Rectal smooth muscle tissue (tissue), 1 donor: ENCODE measurements at regions not wholly inside any gene's neighbourhood (a gene's known extent, or its start where the extent isn't known, plus 50 kb on each side); places are given as distances from the start of the nearest gene placed in this dataset.
A peak's percentile ranks its signal among the peaks of the same experiment; 100 is the strongest.

Source experiments
- H3K27ac ChIP-seq: one replicate; pipeline ENCODE4 v1.7.0; 2013; ENCODE audit warnings: low read depth, low read length, inconsistent platforms
- H3K27me3 ChIP-seq: one replicate; pipeline ENCODE4 v1.7.0; 2013; ENCODE audit warnings: low read length; ENCODE audit not compliant: control insufficient read depth, insufficient read depth
- H3K36me3 ChIP-seq: one replicate; pipeline ENCODE4 v1.7.0; 2013; ENCODE audit warnings: low read length; ENCODE audit not compliant: control insufficient read depth, insufficient read depth
- H3K4me1 ChIP-seq: one replicate; pipeline ENCODE4 v1.7.0; 2013; ENCODE audit warnings: low read length; ENCODE audit not compliant: control insufficient read depth, insufficient read depth
- H3K4me3 ChIP-seq: one replicate; pipeline ENCODE4 v1.7.0; 2013; ENCODE audit warnings: low read length
- H3K9ac ChIP-seq: one replicate; pipeline ENCODE4 v1.7.0; 2013; ENCODE audit warnings: low read length

GRCh38 chr1:222916100-222916499 lies 101.3 kb downstream of the DISP1 start:
- H3K4me1 ChIP-seq, result peaks cover 5% of the 10 kb centered on the region
- H3K4me3 ChIP-seq, result no peak overlapping the region
- H3K9ac ChIP-seq, result no peak overlapping the region
- H3K27ac ChIP-seq, result no peak overlapping the region
- no peaks in the 10 kb centered on the region for H3K27me3 ChIP-seq
- H3K36me3 ChIP-seq, result no peaks in the 10 kb centered on the region

DNA sequence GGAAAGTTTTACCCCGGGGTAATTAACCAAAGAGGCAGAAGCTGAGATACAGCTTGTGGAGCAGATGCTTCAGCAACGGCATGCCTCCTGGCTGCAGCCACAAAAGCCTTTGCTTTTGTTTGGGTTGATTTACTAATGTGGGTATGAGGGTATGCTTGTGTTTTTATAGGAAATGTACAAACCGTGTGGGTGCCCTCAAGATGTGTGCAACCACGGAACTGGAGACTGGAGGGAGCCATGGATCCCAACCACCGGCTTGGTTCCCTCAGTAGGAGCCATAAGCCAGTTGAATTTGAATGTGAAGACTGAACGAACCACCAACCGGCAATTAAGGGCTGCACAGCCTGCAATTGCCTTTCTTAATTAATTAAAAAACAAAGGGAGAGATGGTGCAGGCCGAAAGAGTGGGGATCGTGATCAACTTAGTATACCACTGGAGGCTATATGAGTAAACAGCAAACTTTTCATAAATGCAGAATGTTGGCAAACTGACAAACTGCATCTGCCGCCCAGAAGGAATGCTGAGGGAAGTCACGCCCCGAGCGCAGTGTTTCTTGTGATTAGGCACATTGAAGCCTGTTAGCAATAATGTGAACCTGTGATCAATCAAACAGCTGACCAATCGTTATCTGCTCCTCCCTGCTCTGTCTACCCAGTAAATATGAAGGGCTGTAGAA lies 104.1 kb downstream of the DISP1 start:
- no peak overlapping the region for H3K4me3 ChIP-seq
- peaks cover 12% of the 10 kb centered on the region for H3K4me1 ChIP-seq
- H3K27ac ChIP-seq, result no peak overlapping the region
- H3K27me3 ChIP-seq, result no peaks in the 10 kb centered on the region
- no peaks in the 10 kb centered on the region for H3K36me3 ChIP-seq
- no peak overlapping the region for H3K9ac ChIP-seq

DNA sequence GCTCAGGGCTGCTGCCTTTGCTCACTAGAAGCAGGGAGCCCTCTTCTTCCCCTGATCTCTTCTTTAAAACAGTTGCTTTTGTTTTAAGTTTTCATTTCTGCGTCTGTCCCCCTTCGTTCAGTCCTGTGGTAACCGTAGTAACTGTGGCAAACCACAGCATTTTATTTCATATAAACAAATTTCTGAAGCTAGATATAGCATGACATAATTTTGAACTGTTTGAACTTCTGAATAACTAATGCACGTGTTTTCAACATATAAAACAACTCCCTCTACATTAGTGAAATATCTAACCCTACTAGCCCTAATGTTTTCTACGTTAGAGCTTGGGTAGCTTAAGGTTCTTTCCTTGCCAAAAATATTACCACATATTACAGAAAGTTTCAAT lies 104.6 kb downstream of the DISP1 start:
- H3K4me1 ChIP-seq, result peaks cover 12% of the 10 kb centered on the region
- H3K27ac ChIP-seq, result no peak overlapping the region
- H3K9ac ChIP-seq, result no peak overlapping the region
- no peak overlapping the region for H3K4me3 ChIP-seq
- no peaks in the 10 kb centered on the region for H3K27me3 ChIP-seq
- no peaks in the 10 kb centered on the region for H3K36me3 ChIP-seq

GRCh38 chr1:222920169-222920568 lies 105.3 kb downstream of the DISP1 start:
- Histone ChIP-seq H3K4me1 (peaks cover 12% of the 10 kb centered on the region), H3K27ac (no peak overlapping the region), H3K9ac (no peak overlapping the region), H3K36me3 (no peaks in the 10 kb centered on the region), H3K27me3 (no peaks in the 10 kb centered on the region), H3K4me3 (no peak overlapping the region)

GRCh38 chr1:222921945-222922344 lies 107.1 kb downstream of the DISP1 start:
- H3K27ac ChIP-seq, result no peak overlapping the region
- no peaks in the 10 kb centered on the region for H3K36me3 ChIP-seq
- no peaks in the 10 kb centered on the region for H3K27me3 ChIP-seq
- peaks cover 9% of the 10 kb centered on the region for H3K4me1 ChIP-seq
- H3K4me3 ChIP-seq, result no peak overlapping the region
- no peak overlapping the region for H3K9ac ChIP-seq

- H3K9ac ChIP-seq, result no peak overlapping the region
- H3K27me3 ChIP-seq, result no peaks in the 10 kb centered on the region
- H3K36me3 ChIP-seq, result no peaks in the 10 kb centered on the region
- peaks cover 9% of the 10 kb centered on the region for H3K4me1 ChIP-seq
- no peak overlapping the region for H3K27ac ChIP-seq
- H3K4me3 ChIP-seq, result no peak overlapping the region
Measured at GRCh38 chr1:222923506-222923905, 108.7 kb downstream of the DISP1 start.

GRCh38 chr1:222924136-222924706 lies 109.4 kb downstream of the DISP1 start:
- H3K27ac ChIP-seq, result no peak overlapping the region

GRCh38 chr1:222926566-222926965 lies 111.7 kb downstream of the DISP1 start:
- Histone ChIP-seq H3K4me3 (no peak overlapping the region), H3K27ac (no peak overlapping the region), H3K9ac (no peak overlapping the region), H3K4me1 (peaks cover 15% of the 10 kb centered on the region), H3K27me3 (no peaks in the 10 kb centered on the region), H3K36me3 (no peaks in the 10 kb centered on the region)

More at GRCh38 chr1:222924136-222924706, 109.4 kb downstream of the DISP1 start:
- H3K4me3 ChIP-seq, result no peak overlapping the region
- no peaks in the 10 kb centered on the region for H3K36me3 ChIP-seq
- H3K27me3 ChIP-seq, result no peaks in the 10 kb centered on the region
- peaks cover 9% of the 10 kb centered on the region for H3K4me1 ChIP-seq
- no peak overlapping the region for H3K9ac ChIP-seq

DNA sequence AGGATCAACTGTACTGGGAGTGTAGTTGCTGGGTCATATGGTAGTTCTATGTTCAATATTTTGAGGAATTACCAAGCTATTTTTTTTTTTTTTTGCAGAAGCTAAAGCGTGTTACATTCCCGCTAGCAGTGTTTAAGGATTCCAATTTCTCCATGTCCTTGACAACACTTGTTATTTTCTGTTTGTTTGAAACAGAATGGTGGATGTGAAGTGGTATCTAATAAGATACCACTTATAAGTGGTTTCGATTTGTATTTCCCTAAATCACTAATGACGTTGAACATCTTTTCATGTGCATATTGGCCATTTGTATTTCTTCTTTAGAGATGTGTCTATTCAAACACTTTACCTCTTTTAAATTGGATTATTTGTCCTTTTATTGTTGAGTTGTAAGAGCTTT lies 112.2 kb downstream of the DISP1 start:
- Histone ChIP-seq H3K4me1 (peaks cover 12% of the 10 kb centered on the region), H3K27ac (no peak overlapping the region), H3K4me3 (no peak overlapping the region), H3K9ac (no peak overlapping the region), H3K27me3 (no peaks in the 10 kb centered on the region), H3K36me3 (no peaks in the 10 kb centered on the region)

DNA sequence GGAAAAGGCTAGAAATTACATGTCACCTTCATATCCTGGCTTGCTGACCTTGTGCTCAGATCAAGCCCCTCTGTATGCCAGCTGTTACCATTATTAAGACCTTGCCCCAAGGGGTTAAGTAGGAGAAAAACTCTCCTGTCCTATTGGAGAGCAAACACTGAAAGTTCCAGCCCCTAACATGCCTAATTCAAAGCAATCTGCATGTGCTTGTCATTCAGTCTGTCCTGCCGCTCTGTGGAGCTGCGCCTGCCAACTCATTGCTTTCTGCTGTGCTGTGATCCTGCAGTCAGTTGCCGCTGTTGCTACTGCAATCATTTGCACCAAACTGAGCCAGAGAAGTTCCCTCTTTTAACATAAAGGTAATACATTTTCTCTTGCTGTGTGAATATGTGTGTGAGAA lies 113.4 kb downstream of the DISP1 start:
- H3K4me3 ChIP-seq, result peak overlapping the region; percentile 35
- no peak overlapping the region for H3K9ac ChIP-seq
- H3K27me3 ChIP-seq, result no peaks in the 10 kb centered on the region
- peaks cover 9% of the 10 kb centered on the region for H3K4me1 ChIP-seq
- peak overlapping the region; percentile 21 for H3K27ac ChIP-seq
- no peaks in the 10 kb centered on the region for H3K36me3 ChIP-seq

- H3K27me3 ChIP-seq, result no peaks in the 10 kb centered on the region
- H3K36me3 ChIP-seq, result no peaks in the 10 kb centered on the region
- H3K27ac ChIP-seq, result no peak overlapping the region
- H3K4me1 ChIP-seq, result peaks cover 9% of the 10 kb centered on the region
- no peak overlapping the region for H3K4me3 ChIP-seq
- no peak overlapping the region for H3K9ac ChIP-seq
Measured at GRCh38 chr1:222930070-222930469, 115.2 kb downstream of the DISP1 start.

DNA sequence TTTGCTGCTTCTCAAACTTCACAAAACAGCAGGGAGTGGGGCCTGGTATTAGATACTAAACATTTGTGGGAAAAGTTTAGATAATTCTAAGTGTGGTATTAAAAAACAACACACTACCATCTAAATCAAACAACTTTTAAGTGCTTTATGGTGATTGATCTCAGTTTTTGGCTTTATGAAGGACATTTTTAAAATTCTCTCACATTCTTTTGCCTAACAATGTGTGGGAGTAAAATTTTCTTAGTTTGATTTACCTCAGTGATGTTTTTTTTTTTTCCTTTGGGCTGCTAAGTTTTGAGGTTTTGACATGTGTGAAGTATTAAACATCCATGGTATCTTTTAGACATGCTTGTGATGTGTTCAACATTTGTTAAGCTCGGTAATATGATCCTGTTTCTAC lies 116.2 kb downstream of the DISP1 start:
- no peaks in the 10 kb centered on the region for H3K27me3 ChIP-seq
- peaks cover 9% of the 10 kb centered on the region for H3K4me1 ChIP-seq

GRCh38 chr1:222933273-222933672 lies 118.4 kb downstream of the DISP1 start:
- Histone ChIP-seq H3K27ac (no peak overlapping the region), H3K4me3 (no peak overlapping the region), H3K9ac (no peak overlapping the region), H3K36me3 (no peaks in the 10 kb centered on the region), H3K27me3 (no peaks in the 10 kb centered on the region), H3K4me1 (peaks cover 9% of the 10 kb centered on the region)

More for the DNA sequence above, 116.2 kb downstream of the DISP1 start:
- Histone ChIP-seq H3K36me3 (no peaks in the 10 kb centered on the region), H3K9ac (no peak overlapping the region), H3K4me3 (no peak overlapping the region), H3K27ac (peak overlapping the region; percentile 33)
